Stimulated activated CD4-positive, alpha-beta T cell treated with anti-CD3 and anti-CD28 coated beads, Interleukin-15, amount 100 ng/mL, for 24 hours (primary cell): ENCODE measurements at regions not wholly inside any gene's neighbourhood (a gene's known extent, or its start where the extent isn't known, plus 50 kb on each side); places are given as distances from the start of the nearest gene placed in this dataset.

Experiments used
- DNase-seq: peaks from one replicate; pipeline ENCODE4 v3.0.0-alpha.2; 2020

DNA sequence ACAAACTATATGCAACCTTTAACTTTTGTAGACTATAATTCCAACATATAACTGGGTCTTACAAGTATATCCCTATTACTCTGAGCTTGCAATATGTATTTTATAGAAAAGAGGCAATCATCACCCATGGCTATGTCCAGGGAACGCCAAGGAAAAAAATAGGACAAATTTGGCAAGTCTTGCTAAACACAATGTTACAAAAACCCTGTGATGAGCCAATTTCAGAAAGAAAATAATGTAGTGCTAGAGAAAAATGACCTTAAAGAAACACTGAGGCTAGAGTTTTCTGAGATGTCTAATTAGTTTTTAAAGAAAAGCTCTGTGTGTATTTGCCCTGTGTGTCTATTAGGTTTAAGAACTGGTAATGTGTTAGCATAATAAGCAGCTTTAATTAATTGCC lies 68.0 kb upstream of the FREM2 start:
- no peak for DNase-seq

DNA sequence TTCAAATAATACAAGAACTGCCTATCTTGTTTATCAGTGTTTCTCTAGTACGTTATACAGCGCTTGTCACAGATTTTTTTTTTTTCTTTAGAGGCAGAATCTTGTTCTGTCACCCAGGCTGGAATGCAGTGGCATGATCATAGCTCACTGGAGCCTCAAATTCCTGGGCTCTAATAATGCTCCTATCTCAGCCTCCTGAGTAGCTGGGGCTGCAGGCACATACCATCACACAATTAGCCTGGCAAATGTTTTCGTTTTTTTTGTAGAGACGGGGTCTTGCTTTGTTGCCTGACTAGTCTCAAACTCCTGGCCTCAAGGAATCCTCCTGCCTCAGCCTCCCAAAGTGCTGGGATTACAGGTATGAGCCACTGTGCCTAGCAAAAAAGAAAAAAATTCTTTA lies 66.0 kb upstream of the FREM2 start:
- DNase-seq, result no peak

DNA sequence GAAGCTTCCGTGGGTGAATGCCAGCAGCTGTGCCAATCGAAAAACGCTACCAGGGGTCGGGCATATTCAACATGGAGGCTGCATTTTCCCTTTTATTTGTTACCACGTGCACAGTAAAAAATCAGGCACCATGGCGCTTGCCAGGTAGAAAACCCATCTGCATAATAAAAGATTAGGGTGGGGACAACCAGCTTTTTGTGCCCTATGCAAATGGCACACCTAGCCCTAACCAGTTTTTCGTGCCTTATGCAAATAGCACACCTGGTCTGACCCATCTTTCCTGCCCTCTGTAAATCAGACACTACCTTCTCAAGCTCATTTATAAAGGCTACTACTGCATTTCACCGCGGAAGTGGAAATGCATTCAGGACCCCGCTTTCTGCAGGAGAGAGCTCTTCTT lies 62.1 kb upstream of the FREM2 start:
- no peak for DNase-seq

DNA sequence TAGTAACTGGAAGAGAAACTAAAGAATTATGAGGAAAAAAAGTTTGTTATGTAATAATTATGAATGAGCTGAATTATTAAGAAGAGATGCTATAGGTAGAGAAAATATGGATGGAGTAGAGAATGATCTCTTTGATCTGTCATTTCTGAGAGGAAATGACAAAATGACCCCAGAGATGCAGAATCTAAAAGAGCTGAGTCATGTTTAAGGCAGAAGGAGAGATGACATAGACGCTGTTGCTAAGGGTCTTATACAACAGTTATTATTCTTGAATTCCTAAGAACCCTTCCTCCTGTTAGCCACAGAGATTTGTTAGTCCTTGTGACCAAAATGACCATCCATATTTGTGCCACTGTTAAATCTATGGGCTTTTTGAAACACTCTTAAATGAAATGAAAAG lies 58.3 kb upstream of the FREM2 start:
- DNase-seq, result no peak

DNA sequence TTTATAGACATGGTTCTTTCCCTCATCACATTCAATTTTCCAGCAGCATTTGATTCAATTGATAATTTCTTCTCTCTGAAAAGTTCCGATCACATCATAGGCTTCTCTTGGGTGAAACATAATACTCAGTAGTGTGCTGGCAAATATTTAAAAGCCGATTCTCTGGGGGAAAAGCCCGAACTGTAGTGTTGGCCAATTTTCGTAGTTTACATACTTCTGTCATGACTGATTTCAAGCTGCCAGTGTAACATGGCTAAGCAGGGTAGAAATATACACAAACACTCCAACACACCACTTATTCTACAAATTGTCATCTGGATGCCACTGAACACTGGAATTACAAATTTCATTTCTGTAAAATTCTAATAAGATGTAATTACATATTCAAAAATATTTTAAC lies 56.1 kb upstream of the FREM2 start:
- no peak for DNase-seq

DNA sequence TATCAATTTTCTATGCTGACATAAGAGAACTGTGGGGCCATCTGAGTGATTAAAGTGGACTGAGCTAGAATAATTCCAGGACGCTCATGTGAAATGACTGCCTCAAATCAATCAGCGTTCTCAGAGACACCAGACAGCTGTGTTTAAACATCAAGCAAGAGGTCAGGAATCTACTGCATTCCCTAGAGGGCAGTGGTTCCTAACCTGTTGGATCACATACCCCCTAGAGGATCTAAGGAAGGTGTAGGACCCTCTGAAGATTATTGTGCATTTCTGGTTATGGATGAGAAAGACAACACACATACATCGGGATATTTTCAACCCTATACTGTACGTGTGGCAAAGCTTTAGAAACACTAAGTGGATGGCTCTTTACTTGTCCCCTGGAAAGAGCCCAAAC lies 51.8 kb upstream of the FREM2 start:
- DNase-seq, result no peak

DNA sequence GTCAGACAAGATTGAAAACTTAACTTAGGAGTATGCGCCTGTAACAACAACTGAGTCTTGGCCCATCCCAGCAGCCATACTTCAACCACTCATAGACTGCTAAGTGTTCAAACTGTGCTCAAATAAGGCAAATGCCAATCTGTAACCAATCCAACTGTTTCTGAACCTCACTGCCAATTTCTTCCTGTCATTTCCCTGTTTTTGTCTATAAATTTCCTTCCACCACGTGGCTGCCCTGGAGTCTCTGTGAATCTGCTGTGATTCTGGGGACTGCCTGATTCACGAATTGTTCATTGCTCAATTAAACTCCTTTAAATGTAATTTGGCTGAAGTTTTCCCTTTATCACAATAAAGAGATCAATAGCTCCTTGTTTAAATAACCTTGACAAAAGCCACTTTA lies 50.8 kb upstream of the FREM2 start:
- no peak for DNase-seq

DNA sequence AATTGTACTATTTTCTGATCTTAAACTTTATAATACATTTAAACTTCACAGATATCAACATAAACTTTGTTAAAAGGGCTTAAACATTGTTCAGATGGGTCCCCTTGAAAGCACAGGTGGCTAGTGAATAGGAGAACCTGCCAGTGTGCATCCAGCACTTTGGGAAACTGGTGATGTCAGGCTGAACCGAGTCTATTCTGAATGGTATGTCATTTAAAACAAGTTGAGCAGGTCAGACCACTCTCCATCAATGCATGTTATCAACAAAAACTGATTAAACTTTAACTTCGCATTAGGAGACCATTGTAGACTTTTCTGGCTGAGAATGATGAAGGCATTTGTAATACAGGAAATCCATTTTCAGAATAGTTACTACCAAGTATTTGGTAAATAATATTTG lies 50.1 kb upstream of the FREM2 start:
- DNase-seq, result no peak
